ENCODE measurements at regions not wholly inside any gene's neighbourhood (a gene's known extent, or its start where the extent isn't known, plus 50 kb on each side); places are given as distances from the start of the nearest gene placed in this dataset.
"Not testable (repeated sequence)": the region's sequence is repeated elsewhere in the genome, so short reads cannot be mapped to it uniquely, and the experiment has no call there.

DNA sequence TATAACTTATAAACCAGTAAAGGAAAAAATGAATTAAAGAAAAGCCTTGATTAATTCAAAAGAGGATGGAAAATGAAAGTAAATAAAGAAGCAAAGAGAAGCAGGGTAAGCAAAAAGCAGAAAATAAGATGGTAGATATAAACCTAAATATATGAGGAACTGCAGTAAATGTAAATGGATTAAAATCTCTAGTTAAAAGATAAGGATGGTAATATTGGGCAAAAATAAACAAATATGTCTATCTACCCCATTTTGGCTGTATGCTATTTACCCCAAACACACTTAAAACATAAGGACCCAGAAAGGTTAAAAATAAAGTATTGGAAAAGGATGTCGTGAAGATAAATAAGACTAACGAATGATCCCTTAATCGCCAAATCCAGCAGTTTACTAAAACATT is 161.9 kb downstream of the FOXD2 start:
- Histone ChIP-seq H3K27me3 (peaks cover 0 to 25% (median 0%) of the 10 kb centered on the region in 4 donors), H3K36me3 (no peaks in the 10 kb centered on the region), H3K4me3 (no peak overlapping the region), H3K4me1 (no peaks in the 10 kb centered on the region), H3K27ac (no peak overlapping the region), H3K9me3 (peaks cover 0 to 29% (median 12%) of the 10 kb centered on the region in 3 donors)
- no peak for DNase-seq
- intact Hi-C loops (cut with DNase I), result no loop called here
- 89 to 95% methylated on average over 3 of the region's 3 CpGs for WGBS, 2 donors
- no peak for TF ChIP-seq POLR2A (IDR thresholded peaks at IDR 0.05)
- TF ChIP-seq, protein P1, sequence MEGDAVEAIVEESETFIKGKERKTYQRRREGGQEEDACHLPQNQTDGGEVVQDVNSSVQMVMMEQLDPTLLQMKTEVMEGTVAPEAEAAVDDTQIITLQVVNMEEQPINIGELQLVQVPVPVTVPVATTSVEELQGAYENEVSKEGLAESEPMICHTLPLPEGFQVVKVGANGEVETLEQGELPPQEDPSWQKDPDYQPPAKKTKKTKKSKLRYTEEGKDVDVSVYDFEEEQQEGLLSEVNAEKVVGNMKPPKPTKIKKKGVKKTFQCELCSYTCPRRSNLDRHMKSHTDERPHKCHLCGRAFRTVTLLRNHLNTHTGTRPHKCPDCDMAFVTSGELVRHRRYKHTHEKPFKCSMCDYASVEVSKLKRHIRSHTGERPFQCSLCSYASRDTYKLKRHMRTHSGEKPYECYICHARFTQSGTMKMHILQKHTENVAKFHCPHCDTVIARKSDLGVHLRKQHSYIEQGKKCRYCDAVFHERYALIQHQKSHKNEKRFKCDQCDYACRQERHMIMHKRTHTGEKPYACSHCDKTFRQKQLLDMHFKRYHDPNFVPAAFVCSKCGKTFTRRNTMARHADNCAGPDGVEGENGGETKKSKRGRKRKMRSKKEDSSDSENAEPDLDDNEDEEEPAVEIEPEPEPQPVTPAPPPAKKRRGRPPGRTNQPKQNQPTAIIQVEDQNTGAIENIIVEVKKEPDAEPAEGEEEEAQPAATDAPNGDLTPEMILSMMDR (IDR thresholded peaks at IDR 0.05), result no peak

- WGBS, 2 donors, result 55 to 94% methylated on average over 5 to 11 of the region's 11 CpGs
- H3K4me1 ChIP-seq; intact Hi-C loops (cut with DNase I); H3K36me3 ChIP-seq; H3K4me3 ChIP-seq; H3K27ac ChIP-seq; DNase-seq: not testable (repeated sequence)
- Histone ChIP-seq H3K9me3 (peaks cover 0 to 29% (median 12%) of the 10 kb centered on the region in 3 donors), H3K27me3 (peaks cover 0 to 16% (median 0%) of the 10 kb centered on the region in 4 donors)
Observed at GRCh38 chr1:47602491-47602890, 164.6 kb downstream of the FOXD2 start.

DNA sequence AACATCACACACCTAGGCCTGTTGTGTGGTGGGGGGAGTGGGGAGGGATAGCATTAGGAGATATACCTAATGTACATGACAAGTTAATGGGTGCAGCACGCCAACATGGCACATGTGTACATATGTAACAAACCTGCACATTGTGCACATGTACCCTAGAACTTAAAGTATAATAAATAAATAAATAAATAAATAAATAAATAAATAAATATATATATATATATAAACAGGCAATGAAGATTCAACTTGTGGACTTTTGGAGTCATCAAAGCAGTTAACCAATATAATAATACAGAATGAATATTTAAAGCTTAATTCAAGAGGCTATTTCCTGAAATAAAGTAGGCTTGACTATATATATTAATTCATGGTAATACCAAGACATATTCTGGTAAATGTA is 167.0 kb downstream of the FOXD2 start:
- H3K36me3 ChIP-seq; H3K4me3 ChIP-seq; DNase-seq; H3K4me1 ChIP-seq; H3K27ac ChIP-seq; intact Hi-C loops (cut with DNase I): not testable (repeated sequence)
- 77 to 83% methylated on average over 1 of the region's 1 CpG for WGBS, 2 donors
- H3K9me3 ChIP-seq, result peaks cover 0 to 17% (median 9%) of the 10 kb centered on the region in 3 donors
- peaks cover 0 to 23% (median 0%) of the 10 kb centered on the region in 4 donors for H3K27me3 ChIP-seq

- no peak for DNase-seq
- WGBS, 2 donors, result 84 to 94% methylated on average over 6 to 7 of the region's 7 CpGs
Observed at GRCh38 chr1:47608296-47608875, 170.5 kb downstream of the FOXD2 start.

GRCh38 chr1:47611992-47612391 is 174.1 kb downstream of the FOXD2 start:
- intact Hi-C loops (cut with DNase I), result no loop called here
- no peak overlapping the region for H3K4me3 ChIP-seq
- TF ChIP-seq, protein P1 (IDR thresholded peaks at IDR 0.05), result no peak
- TF ChIP-seq POLR2A (IDR thresholded peaks at IDR 0.05), result no peak
- no peaks in the 10 kb centered on the region for H3K36me3 ChIP-seq
- H3K27ac ChIP-seq, result no peak overlapping the region
- no peaks in the 10 kb centered on the region for H3K4me1 ChIP-seq
- no peaks in the 10 kb centered on the region for H3K9me3 ChIP-seq
- DNase-seq, result no peak
- WGBS, 2 donors, result 8 to 34% methylated on average over 2 of the region's 2 CpGs
- H3K27me3 ChIP-seq, result peaks cover 0 to 32% (median 0%) of the 10 kb centered on the region in 4 donors

More at GRCh38 chr1:47608296-47608875, 170.5 kb downstream of the FOXD2 start:
- Histone ChIP-seq H3K36me3 (no peaks in the 10 kb centered on the region), H3K4me3 (no peak overlapping the region), H3K9me3 (no peaks in the 10 kb centered on the region), H3K27ac (no peak overlapping the region), H3K4me1 (no peaks in the 10 kb centered on the region), H3K27me3 (peaks cover 0 to 26% (median 0%) of the 10 kb centered on the region in 4 donors)
- intact Hi-C loops (cut with DNase I), result no loop called here
- TF ChIP-seq, protein P1 (IDR thresholded peaks at IDR 0.05), result no peak
- no peak for TF ChIP-seq POLR2A (IDR thresholded peaks at IDR 0.05)

- TF ChIP-seq, protein P1 (IDR thresholded peaks at IDR 0.05), result no peak
- TF ChIP-seq POLR2A (IDR thresholded peaks at IDR 0.05), result no peak
Observed at GRCh38 chr1:47612819-47613218, 175.0 kb downstream of the FOXD2 start.

More at GRCh38 chr1:47612819-47613218, 175.0 kb downstream of the FOXD2 start:
- no peak overlapping the region for H3K27ac ChIP-seq
- WGBS, 2 donors, result 86 to 92% methylated on average over 1 of the region's 1 CpG
- intact Hi-C loops (cut with DNase I), result no loop called here
- H3K4me3 ChIP-seq, result no peak overlapping the region
- no peaks in the 10 kb centered on the region for H3K9me3 ChIP-seq
- peaks cover 0 to 38% (median 0%) of the 10 kb centered on the region in 4 donors for H3K27me3 ChIP-seq
- DNase-seq, result no peak
- no peaks in the 10 kb centered on the region for H3K4me1 ChIP-seq
- H3K36me3 ChIP-seq, result no peaks in the 10 kb centered on the region

All from esophagus squamous epithelium (tissue), 5 donors.